GM18861 (cell line): ENCODE measurements at regions not wholly inside any gene's neighbourhood (a gene's known extent, or its start where the extent isn't known, plus 50 kb on each side); places are given as distances from the start of the nearest gene placed in this dataset.
A peak's percentile ranks its signal among the peaks of the same experiment; 100 is the strongest.

ENCODE experiments used
- ATAC-seq: cut with Tn5 transposase; IDR thresholded peaks from one replicate; pipeline ENCODE4 v1.9.1; 2021; ENCODE audit not compliant: unreplicated experiment

DNA sequence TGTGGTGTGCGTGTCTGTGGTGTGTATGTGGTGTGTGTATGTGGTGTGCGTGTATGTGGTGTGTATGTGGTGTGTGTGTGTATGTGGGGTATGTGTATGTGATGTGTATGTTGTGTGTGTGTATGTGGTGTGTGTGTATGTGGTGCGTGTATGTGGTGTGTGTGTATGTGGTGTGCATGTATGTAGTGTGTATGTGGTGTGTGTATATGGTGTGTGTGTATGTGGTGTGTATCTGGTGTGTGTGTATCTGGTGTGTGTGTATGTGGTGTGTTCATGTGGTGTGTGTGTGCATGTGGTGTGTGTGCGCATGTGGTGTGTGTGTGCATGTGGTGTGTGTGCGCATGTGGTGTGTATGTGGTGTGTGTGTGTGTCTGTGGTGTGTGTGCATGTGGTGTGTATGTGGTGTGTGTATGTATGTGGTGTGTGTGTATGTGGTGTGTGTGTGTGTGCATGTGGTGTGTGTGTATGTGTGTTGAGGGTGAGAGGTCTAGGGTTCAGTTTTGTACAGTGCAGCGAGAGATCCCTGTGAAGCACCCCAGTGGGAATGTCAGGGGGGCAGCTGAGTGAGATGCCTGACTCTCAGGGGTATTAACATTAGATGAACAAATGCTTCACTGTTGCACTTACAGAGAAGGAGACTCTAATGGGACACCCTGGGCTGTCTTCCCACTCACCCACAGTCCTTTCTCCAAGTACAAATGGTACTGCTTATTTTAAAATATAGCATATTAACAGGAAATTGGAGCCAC is 61.3 kb upstream of the MEDAG start:
- ATAC-seq, result no peak

DNA sequence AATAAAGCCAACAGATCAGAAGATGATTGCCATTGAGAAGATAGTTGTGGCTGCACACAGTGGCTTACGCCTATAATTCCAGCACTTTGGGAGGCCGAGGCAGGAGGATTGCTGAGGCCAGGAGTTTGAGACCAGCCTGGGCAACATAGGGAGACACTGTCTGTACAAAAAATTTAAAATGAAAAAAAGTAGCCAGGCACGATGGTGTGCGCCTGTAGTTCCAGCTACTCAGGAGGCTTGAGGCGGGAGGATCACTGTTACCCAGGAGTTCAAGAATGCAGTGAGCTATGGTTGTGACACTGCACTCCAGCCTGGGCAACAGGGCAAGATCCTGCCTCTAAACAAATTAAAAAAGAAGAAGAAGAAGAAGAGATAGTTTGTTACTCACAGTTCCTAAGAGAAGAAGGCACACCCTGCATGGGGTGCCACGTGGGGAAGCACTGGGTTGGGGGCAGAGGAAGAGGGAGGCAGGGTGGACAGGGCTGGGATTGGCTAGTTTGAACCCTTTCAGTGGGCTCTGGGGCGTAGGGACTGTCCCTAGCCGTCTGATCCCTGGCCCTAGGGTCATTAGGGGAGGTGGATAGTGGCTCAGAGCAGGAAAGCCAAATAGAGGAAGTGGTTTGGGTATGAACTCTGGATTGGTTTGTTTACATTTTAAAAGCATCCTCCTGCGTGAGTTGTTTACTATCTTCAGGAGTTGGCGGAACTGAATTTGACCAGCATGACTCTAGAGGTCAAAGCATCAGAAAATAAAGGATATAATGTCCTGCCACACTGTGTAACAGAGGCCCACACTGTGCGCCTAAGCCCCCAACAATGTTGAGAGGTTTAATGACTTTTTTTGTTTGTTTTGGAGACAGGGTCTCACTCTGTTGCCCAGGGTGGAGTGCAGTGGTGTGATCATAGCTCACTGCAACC is 60.5 kb upstream of the MEDAG start:
- ATAC-seq, result no peak

DNA sequence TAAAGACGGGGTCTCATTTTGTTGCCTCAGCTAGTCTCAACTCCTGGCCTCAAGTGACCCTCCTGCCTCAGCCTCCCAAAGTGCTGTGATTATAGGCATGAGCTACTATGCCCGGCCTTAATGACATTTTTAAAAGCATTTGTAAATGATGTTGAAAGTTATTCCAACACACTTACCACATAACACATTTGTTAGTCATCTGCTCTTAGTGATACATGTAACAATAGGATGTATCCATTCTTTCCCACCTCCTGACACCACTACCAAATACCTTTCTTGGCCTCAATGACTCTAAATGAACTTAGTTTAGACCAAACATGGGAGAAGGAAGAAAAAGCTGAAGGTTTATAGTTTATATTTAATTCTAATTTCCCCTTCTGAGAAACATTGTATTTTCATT is 59.8 kb upstream of the MEDAG start:
- ATAC-seq, result no peak

DNA sequence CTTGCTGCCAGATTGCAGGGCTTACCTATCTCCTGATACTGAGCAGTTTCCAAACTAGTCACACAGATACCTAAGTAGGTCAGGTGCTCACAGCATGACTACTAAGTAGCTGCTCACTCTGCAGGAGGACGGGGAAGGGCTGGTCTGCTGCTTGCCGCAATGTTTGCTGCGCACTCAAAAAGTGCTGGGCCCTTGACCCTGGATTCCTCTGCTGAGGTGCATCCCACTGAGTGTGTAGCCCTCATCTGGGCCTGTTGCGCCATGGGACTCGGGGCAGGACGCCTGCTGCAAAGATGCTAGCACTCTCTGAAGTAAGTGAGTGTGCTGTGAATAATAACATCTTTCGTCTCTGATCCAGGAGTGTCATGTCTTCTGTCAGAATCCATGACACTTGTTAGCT is 59.2 kb upstream of the MEDAG start:
- no peak for ATAC-seq

DNA sequence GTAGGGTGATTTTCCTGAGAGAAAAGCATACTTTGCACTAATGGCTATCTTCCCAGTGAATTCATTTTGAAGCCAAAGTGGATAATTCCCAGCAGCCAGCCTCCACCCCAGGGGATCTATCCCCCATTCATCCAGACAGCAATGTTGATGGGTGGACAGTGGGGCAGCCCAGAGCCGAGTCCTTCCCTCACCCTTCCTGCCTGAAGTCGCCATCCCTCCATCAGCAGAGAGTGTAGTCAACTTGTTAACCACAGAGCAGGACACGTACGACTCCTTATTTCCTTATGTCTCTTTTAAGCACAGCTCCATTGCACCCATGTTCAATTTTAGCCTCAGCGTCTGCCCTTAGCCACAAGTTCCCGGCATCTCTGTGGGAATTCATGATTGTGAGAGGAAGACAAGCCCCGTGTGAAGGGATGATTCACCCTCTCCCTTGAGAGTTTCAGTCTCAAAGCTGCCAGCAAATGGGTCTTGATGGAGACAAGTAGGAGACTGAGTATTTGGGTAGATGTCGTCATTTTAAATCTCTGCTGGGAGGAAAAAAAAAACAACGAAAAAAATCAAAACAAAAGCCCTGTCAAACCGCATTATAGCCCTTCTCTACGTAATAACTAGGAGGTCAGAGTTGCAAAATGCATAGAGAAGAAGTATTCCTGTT is 58.3 kb upstream of the MEDAG start:
- ATAC-seq, result no peak

DNA sequence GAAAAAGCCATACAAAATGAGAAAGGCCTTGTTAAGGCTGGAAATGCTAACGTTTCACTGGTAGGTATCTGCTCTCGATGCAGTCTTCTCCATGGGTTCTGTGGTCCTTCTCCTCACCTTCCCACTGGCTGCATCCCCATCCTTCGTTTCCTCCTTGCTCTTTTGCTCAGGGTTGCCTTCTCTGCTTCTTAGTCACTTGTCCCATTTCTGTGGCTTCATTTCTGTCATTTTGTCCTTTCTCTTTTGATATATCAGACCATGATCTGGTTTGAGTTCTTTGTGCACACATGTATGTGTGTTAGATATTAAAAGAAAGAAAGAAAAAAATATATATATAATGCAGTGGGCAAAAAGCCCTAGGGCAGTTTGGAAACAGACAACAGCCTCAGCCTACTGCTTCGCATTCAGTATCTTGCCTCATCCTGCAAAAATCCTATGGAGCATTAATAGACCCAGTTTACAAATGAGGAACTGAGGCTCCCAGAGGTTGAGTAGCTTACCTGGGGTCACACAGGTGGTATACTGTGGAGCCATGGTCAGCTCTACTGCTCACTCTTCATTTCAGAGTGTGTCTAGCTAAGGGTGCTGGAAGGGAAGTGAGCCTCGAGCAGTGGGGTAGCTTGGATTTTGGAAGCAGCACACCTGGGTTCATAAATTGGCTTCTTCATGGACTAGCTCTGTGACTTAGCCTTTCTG is 57.6 kb upstream of the MEDAG start:
- ATAC-seq, result no peak

DNA sequence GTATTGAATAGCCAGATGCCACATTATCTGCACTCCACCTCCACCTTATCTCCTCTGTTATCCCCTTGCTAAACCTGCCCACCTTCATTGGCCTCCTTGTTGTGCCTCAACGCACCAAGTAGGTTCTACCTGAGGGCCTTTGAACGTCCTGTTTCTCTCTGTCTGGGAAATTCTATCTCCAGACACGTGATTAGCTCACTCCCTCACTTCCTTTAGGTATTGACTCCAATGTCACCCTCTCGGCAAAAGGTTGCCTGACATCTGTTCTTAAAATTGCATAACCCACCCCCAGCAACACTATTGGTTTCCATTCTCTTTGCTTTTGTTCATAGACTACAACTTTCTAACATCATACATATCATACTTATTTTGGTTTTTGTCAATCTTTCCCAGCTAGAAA is 56.5 kb upstream of the MEDAG start:
- ATAC-seq, result no peak

DNA sequence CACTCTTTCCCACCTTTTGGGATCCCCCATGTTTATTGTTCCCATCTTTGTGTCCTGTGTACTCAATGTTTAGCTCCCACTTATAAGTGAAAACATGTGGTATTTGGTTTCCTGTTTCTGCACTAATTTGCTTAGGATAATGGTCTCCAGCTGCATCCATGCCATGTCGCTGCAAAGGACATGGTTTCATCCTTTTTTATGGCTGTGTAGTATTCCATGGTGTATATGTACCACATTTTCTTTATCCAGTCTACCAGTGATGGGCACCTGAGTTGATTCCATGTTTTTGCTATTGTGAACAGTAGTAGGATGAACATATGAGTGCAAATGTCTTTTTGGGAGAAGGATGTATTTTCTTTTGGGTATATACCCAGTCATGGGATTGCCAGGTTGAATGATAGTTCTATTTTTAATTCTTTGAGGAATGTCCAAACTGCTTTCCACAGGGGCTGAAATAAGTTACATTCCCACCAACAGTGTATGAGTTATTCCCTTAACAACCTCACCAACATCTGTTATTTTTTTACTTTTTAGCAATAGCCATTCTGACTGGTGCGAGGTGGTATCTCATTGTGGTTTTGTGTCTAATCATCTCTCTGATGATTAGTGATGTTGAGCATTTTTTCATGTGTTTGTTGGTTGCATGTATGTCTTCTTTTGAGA is 55.7 kb upstream of the MEDAG start:
- no peak for ATAC-seq

DNA sequence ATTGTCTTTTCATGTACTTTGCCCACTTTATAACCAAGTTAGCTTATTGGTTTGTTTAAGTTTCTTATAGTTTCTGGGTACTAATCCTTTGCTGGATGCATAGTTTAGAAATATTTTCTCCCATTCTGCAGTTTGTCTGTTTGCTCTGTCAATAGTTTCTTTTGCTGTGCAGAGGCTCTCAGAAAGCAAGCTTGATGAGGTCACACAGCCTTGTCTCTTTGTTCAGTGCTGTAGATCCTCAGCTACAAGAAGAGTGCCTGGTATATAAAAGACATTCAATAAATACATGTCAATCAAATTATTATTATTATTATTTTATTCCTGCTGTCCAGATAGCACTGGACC is 55.2 kb upstream of the MEDAG start:
- ATAC-seq, result no peak

DNA sequence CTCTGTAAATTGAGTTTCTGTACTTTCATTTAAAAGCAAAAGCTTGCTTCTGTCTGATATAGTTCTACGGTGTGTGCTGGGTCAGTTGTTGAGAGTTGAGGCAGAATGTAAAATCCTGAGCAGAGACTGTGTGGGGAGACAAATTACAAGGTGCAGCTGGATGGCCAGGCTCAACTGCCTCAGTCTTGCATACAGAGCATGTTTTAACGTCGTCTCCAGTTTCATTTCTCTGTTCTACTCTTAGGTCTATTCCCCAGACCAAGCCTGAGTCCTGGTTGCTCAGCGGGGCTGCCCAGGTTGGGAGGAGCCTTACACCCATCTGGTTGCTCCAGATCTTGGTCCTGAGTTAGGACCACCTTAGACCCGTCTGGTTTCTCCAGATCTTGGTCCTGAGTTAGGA is 54.4 kb upstream of the MEDAG start:
- ATAC-seq, result peak; percentile 69

DNA sequence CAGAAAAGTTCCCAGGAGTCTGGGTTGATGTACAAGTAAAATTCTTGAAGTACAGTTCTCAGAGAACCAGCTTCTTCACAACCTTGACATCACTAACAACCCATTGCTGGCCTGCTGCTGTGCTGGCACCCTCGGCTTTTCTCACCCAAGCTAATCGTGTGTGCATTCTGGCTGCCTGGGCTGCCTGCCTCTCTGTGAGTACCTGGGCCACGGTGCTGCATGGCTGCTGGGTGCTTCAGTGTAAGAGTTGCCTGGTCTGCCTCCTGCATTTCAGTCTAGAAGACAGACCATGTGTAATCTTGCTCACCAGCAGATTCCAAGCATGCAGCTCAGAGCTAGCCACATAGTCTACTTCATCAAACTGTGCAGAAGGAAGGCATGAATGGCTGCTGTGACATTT is 50.5 kb upstream of the MEDAG start:
- ATAC-seq, result no peak

DNA sequence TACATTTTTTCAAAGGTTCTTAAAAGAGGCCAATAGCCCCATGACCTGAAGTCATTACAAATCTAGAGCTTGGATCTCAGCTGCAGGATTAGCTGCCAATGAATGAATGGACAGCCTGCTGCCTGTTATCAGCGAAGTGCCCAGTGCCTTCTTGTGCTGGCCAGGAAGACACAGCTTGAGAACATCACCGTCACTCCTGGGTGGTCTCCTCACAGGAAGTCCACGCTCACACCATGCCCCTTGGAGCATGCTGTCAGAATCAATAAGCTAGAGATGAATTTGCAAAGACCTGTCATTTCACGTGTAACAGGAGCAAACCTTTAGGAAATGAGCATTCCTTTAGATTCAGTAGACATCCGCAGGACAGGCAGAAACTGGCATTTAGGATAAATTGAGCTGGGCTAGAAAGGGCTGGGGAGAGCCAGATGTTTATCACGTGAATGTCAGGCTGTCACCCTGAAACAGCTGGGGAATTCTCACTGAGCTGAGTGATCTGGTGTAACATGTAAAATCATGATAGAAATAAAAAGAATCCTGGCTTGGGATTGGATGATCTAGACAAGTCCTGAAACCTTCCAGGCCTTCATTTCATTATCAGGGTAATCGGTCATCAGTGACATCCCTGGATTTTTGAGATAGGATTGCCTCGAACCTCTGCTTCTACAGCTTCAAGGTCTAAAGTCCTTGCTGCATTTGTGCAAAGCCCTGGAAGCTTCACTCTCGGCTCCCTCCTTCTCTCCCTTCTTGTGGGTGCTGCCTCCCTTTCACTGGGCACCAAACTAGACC is 49.9 kb upstream of the MEDAG start:
- ATAC-seq, result no peak
